PFSK-1 (cell line): ENCODE measurements at regions not wholly inside any gene's neighbourhood (a gene's known extent, or its start where the extent isn't known, plus 50 kb on each side); places are given as distances from the start of the nearest gene placed in this dataset.

Source experiments
- POLR2AphosphoS5 ChIP-seq: IDR thresholded peaks from 2 replicates; pipeline ENCODE4 v1.6.1; 2012; ENCODE audit warnings: low read depth, mild to moderate bottlenecking, control low read depth, low read length, moderate library complexity
- REST ChIP-seq, 2 experiments: IDR thresholded peaks; 2 replicates each; pipeline versions ENCODE4 v1.6.1 to v1.8.0; 2011 to 2012; ENCODE audit warnings: low read depth in 2 of 2, low read length in 2 of 2, control low read depth in 1 of 2, inconsistent platforms in 1 of 2, mild to moderate bottlenecking in 1 of 2, moderate library complexity in 1 of 2; ENCODE audit not compliant: insufficient read depth in 1 of 2
- SIN3A ChIP-seq: IDR thresholded peaks from 2 replicates; pipeline ENCODE4 v1.6.1; 2012; ENCODE audit warnings: mild to moderate bottlenecking, low read length, moderate library complexity, borderline replicate concordance; ENCODE audit not compliant: insufficient read depth
- TAF1 ChIP-seq: IDR thresholded peaks from 2 replicates; pipeline ENCODE4 v1.6.1; 2012; ENCODE audit warnings: low read length, control low read depth, borderline replicate concordance; ENCODE audit not compliant: insufficient read depth

DNA sequence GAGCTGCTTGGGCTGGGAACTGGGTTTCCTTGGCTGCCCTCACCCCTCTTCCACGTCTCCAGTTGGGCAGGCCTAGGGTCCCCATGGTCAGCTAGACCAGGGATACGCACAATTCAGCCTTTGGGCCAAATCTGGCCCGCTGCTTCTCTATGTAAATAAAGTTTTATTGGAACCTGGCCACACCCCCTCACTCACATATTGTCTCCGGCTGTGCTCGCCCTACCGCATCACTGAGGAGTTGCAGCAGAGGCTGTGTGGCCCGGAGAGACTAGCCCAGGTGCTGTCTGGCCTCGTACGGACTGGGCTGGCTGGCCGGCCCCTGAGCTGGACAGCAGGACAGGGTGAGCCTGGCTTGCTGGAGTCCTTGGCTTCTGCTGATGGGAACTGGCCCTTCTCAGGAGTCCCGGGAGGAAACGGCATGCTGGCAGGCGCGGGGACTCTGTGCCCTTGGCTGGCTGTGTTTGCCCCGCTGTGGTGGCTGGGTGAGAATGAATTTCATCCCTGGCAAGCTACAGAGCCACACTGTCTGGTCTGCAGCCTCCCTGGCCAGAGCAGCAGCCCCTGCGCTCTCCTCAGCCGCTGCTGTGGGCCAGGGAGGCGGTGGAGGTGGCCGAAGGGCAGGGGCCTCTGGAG is 82.0 kb downstream of the ENGASE start:
- TF ChIP-seq SIN3A (no peak), POLR2AphosphoS5 (no peak), REST (IDR thresholded peaks at IDR 0.05; ENCODE audit: insufficient read depth in 1 of 2, low read depth in 2 of 2, low read length in 2 of 2) (no peak), TAF1 (no peak)
